Sigmoid colon (tissue), 6 donors: ENCODE measurements at regions not wholly inside any gene's neighbourhood (a gene's known extent, or its start where the extent isn't known, plus 50 kb on each side); places are given as distances from the start of the nearest gene placed in this dataset.

Experiments used
- DNase-seq: peaks from one replicate; pipeline ENCODE4 v3.0.0-alpha.2; 2019
- H3K27ac ChIP-seq, 4 donors: fragments of 200-600 bp; sonication (generic); one replicate each; pipeline ENCODE4 v1.5.1; 2016 to 2019; ENCODE audit warnings: mild to moderate bottlenecking in 1 of 4
- H3K27me3 ChIP-seq, 3 donors: fragments of 200-600 bp; sonication (generic); one replicate each; pipeline ENCODE4 v1.5.1; 2019; ENCODE audit warnings: mild to moderate bottlenecking in 1 of 3
- H3K36me3 ChIP-seq, 4 donors: fragments of 200-600 bp; sonication (generic); one replicate each; pipeline ENCODE4 v1.5.1; 2016 to 2019
- H3K4me1 ChIP-seq, 4 donors: fragments of 200-600 bp; sonication (generic); one replicate each; pipeline ENCODE4 v1.5.1; 2017 to 2019
- H3K4me3 ChIP-seq, 4 donors: fragments of 200-600 bp; sonication (generic); one replicate each; pipeline ENCODE4 v1.5.1; 2017 to 2019; ENCODE audit warnings: mild to moderate bottlenecking in 2 of 4, moderate library complexity in 1 of 4
- H3K9me3 ChIP-seq, 4 donors: fragments of 200-600 bp in 3 of 4; sonication (generic) in 3 of 4; one replicate each; pipeline versions ENCODE4 v1.5.1 to v1.6.1; 2013 to 2019
- EP300 ChIP-seq, 4 donors: sonication (generic); formaldehyde crosslinking; IDR thresholded peaks; one replicate each; pipeline ENCODE4 v1.6.1; 2017; ENCODE audit warnings: antibody characterized with exemption in 4 of 4
- POLR2A ChIP-seq, 2 donors: fragments of 450-650 bp; IDR thresholded peaks; one replicate each; pipeline ENCODE4 v1.6.1; 2016; ENCODE audit warnings: antibody characterized with exemption in 2 of 2, mild to moderate bottlenecking in 2 of 2, moderate library complexity in 2 of 2
- POLR2AphosphoS5 ChIP-seq, 4 donors: sonication (generic); formaldehyde crosslinking; IDR thresholded peaks; one replicate each; pipeline ENCODE4 v1.6.1; 2017; ENCODE audit warnings: antibody characterized with exemption in 4 of 4
- WGBS, 2 donors: extraction: QIAGEN DNeasy Blood & Tissue Kit; methylation state at CpG; one replicate each; pipeline ENCODE4 v1.1.7; 2013; 5-methylcytosine and 5-hydroxymethylcytosine counted together
- intact Hi-C: fragments of 100-400 bp; cut with DNase I; formaldehyde crosslinking; loops from one replicate; pipeline ENCODE4 v1.15.1; 2023
- TF ChIP-seq, protein P1 (sequence below), 4 experiments: fragments of 450-650 bp in 3 of 4; fragments of 200-600 bp in 1 of 4; IDR thresholded peaks; one replicate each; pipeline ENCODE4 v1.5.1; 2016 to 2019; ENCODE audit warnings: antibody characterized with exemption in 4 of 4, mild to moderate bottlenecking in 3 of 4, moderate library complexity in 2 of 4
- donor health status: healthy with polysubstance abuse.
- donor health status: healthy.

DNA sequence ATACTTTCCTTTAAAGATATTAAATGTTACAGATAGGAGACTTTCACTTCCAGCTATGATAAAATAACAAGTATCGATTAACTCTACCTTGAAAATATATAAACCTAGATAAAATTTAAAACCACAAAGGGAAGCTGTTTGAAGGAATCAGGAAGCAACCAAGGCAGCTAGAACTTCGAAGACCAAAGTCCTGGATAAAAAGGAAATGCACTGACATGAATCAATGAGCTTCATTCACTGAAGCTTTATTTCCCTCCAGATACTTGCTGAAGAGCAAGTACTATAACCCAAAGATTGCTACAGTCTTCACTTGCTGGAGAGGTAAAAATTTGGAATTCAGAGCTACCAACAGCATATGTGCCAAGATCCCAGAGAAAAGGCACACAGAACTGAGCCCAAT lies 144.1 kb downstream of the PIK3R1 start:
- Histone ChIP-seq H3K4me3 (no peak overlapping the region), H3K36me3 (no peaks in the 10 kb centered on the region), H3K27ac (no peak overlapping the region), H3K9me3 (peaks cover 0 to 3% (median 0%) of the 10 kb centered on the region in 4 donors), H3K27me3 (no peaks in the 10 kb centered on the region), H3K4me1 (no peaks in the 10 kb centered on the region)
- intact Hi-C loops = no loop called here
- WGBS, 2 donors = 19 to 44% methylated on average over 2 of the region's 2 CpGs
- DNase-seq = no peak
- no peak for TF ChIP-seq POLR2AphosphoS5 (IDR thresholded peaks at IDR 0.05)
- no peak for TF ChIP-seq EP300 (IDR thresholded peaks at IDR 0.05)
- no peak for TF ChIP-seq POLR2A (IDR thresholded peaks at IDR 0.05)
- TF ChIP-seq, protein P1, sequence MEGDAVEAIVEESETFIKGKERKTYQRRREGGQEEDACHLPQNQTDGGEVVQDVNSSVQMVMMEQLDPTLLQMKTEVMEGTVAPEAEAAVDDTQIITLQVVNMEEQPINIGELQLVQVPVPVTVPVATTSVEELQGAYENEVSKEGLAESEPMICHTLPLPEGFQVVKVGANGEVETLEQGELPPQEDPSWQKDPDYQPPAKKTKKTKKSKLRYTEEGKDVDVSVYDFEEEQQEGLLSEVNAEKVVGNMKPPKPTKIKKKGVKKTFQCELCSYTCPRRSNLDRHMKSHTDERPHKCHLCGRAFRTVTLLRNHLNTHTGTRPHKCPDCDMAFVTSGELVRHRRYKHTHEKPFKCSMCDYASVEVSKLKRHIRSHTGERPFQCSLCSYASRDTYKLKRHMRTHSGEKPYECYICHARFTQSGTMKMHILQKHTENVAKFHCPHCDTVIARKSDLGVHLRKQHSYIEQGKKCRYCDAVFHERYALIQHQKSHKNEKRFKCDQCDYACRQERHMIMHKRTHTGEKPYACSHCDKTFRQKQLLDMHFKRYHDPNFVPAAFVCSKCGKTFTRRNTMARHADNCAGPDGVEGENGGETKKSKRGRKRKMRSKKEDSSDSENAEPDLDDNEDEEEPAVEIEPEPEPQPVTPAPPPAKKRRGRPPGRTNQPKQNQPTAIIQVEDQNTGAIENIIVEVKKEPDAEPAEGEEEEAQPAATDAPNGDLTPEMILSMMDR (IDR thresholded peaks at IDR 0.05) = no peak

DNA sequence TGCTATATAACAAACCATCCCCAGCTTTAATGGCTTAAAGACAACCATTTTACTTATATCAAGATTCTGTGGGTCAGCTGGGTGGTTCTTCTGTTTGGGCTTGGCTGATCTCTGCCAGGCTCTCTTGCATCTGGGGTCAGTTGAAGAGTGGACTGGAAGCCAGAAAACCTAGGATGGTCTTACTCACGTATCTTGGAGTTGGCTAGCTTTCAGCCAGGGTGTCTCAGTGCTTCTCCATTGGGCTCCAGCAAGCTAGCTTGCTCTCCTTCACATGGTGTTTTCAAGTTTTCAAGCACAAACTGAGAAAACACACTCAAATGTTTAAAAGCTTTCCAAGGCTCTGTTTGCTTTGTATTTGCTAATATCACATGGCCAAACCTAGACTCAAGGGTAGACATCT lies 146.8 kb downstream of the PIK3R1 start:
- intact Hi-C loops = no loop called here
- Histone ChIP-seq H3K27me3 (no peaks in the 10 kb centered on the region), H3K36me3 (no peaks in the 10 kb centered on the region), H3K27ac (no peak overlapping the region), H3K9me3 (peaks cover 0 to 3% (median 0%) of the 10 kb centered on the region in 4 donors), H3K4me1 (no peaks in the 10 kb centered on the region), H3K4me3 (no peak overlapping the region)
- WGBS, 2 donors = 89 to 96% methylated on average over 1 of the region's 1 CpG
- TF ChIP-seq, protein P1 (IDR thresholded peaks at IDR 0.05) = no peak
- TF ChIP-seq EP300 (IDR thresholded peaks at IDR 0.05) = no peak
- TF ChIP-seq POLR2A (IDR thresholded peaks at IDR 0.05) = no peak
- TF ChIP-seq POLR2AphosphoS5 (IDR thresholded peaks at IDR 0.05) = no peak
- DNase-seq = no peak

DNA sequence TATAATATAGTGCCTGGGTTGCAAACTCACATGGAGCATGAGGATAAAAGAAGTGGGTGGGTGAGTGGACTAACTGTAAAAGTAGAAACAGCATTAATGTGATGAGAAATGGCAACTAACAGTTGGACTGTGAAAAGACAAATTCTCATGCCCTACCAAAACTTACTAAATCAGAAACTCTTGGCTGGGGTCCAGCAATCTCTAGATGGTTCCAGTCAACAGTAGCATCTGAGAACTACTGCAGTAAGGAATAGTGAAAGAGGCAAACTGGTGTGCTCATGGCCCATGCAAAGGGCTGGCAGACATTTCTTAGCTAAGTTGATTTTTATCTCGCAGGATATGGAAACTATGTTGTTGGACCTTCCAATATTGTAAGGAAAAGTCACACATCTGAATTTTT lies 150.3 kb downstream of the PIK3R1 start:
- H3K4me1 ChIP-seq = no peaks in the 10 kb centered on the region
- no peak overlapping the region for H3K4me3 ChIP-seq
- no peak overlapping the region for H3K27ac ChIP-seq
- no peaks in the 10 kb centered on the region for H3K36me3 ChIP-seq
- intact Hi-C loops = no loop called here
- DNase-seq = no peak
- TF ChIP-seq EP300 (IDR thresholded peaks at IDR 0.05) = no peak
- TF ChIP-seq POLR2AphosphoS5 (IDR thresholded peaks at IDR 0.05) = no peak
- TF ChIP-seq, protein P1 (IDR thresholded peaks at IDR 0.05) = no peak
- no peak for TF ChIP-seq POLR2A (IDR thresholded peaks at IDR 0.05)
- WGBS, 2 donors = 92 to 95% methylated on average over 1 of the region's 1 CpG
- peaks cover 0 to 3% (median 0%) of the 10 kb centered on the region in 4 donors for H3K9me3 ChIP-seq
- H3K27me3 ChIP-seq = no peaks in the 10 kb centered on the region

DNA sequence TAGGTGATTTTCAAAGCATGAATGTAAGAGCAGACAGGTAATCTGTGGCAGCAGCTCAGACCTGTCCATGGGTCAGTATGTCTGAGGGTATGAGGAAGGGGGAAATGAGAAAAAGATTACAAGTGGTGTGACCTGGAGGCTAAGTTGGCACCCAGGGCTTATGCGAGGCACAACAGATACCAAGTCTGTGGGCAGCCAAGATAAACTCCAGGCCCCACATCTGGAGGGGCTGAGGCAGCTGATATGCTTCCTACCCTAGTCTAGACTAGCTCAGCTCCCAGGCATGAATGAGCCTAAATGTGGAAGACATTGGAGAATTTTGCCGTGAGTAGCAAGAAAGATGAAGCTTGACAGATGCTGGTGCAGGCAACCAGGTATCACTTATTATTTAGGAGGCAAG lies 151.7 kb downstream of the PIK3R1 start:
- Histone ChIP-seq H3K27ac (no peak overlapping the region), H3K36me3 (no peaks in the 10 kb centered on the region), H3K4me1 (no peaks in the 10 kb centered on the region), H3K4me3 (no peak overlapping the region), H3K27me3 (no peaks in the 10 kb centered on the region), H3K9me3 (peaks cover 0 to 3% (median 0%) of the 10 kb centered on the region in 4 donors)
- WGBS, 2 donors = 96 to 98% methylated on average over 2 of the region's 2 CpGs
- TF ChIP-seq, protein P1 (IDR thresholded peaks at IDR 0.05) = no peak
- no peak for TF ChIP-seq POLR2A (IDR thresholded peaks at IDR 0.05)
- TF ChIP-seq EP300 (IDR thresholded peaks at IDR 0.05) = no peak
- no peak for TF ChIP-seq POLR2AphosphoS5 (IDR thresholded peaks at IDR 0.05)
- intact Hi-C loops = no loop called here
- no peak for DNase-seq

DNA sequence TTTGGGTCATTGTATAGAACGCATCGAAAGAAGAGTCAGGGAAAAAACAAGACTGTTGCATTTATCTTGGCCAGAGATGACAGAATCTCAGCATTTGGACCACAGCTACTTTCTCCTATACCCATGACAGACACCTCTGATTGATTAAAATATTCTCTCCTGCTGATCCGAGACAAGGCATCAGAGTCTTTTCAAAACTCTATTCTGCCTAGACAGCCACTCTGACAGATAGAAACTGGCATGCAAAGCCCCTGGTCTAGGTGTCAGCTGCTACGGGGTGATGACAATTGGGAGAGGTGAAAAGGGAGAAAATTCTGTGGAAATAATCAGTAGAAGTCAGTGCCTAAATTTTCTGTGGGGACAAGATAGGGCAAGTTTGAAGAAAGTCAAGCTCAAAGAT lies 152.2 kb downstream of the PIK3R1 start:
- 95 to 97% methylated on average over 4 of the region's 4 CpGs for WGBS, 2 donors
- Histone ChIP-seq H3K27ac (no peak overlapping the region), H3K4me3 (no peak overlapping the region), H3K27me3 (no peaks in the 10 kb centered on the region), H3K36me3 (no peaks in the 10 kb centered on the region), H3K9me3 (peaks cover 0 to 3% (median 0%) of the 10 kb centered on the region in 4 donors), H3K4me1 (no peaks in the 10 kb centered on the region)
- DNase-seq = no peak
- intact Hi-C loops = no loop called here
- TF ChIP-seq POLR2A (IDR thresholded peaks at IDR 0.05) (no peak), EP300 (IDR thresholded peaks at IDR 0.05) (no peak), POLR2AphosphoS5 (IDR thresholded peaks at IDR 0.05) (no peak)
- TF ChIP-seq, protein P1 (IDR thresholded peaks at IDR 0.05) = no peak
